GM18511 (cell line): ENCODE measurements at regions not wholly inside any gene's neighbourhood (a gene's known extent, or its start where the extent isn't known, plus 50 kb on each side); places are given as distances from the start of the nearest gene placed in this dataset.

Experiments used
- ATAC-seq: cut with Tn5 transposase; IDR thresholded peaks from one replicate; pipeline ENCODE4 v1.9.1; 2021; ENCODE audit warnings: mild to moderate bottlenecking, moderate library complexity; ENCODE audit not compliant: unreplicated experiment

DNA sequence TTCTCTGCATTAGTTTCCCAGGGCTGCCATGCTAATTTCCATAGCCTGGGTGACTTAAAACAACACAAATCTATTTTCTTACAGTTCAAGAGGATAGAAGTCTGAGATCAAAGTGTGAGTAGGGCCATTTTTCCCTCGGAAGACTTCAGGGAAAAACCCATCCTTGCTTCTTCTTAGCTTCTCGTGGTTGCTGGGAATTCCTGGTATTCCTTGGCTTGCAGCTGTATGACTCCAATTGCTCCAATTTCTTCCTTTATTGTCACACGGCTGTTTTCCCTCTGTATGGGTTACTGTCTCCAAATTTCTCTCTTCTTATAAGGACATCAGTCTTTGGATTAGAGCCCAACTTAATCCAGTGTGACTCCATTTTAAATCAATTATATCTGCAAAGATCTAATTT, 128.4 kb upstream of the JAG1 start:
- no peak for ATAC-seq

DNA sequence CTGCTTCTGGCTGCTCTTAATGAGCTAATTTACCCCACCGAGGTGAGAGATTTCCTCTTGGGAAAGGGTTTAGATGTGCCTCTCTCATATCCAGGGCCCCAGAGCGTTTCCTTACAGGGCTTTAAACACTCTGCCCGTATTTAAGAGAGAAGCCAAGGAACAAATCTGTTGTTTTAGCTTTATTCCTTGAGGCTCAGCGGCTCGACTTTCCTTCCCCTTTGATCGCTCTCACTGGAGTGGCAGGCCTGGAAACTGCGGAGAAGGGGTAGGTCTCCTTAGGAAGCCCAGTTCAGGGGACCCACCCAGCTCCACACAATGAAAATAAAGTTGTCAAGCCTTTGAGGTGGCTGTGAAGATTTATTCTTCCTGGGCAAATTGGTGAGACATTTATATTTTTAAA, 132.0 kb upstream of the JAG1 start:
- no peak for ATAC-seq

GRCh38 chr20:10806539-10806938, 132.7 kb upstream of the JAG1 start:
- no peak for ATAC-seq

DNA sequence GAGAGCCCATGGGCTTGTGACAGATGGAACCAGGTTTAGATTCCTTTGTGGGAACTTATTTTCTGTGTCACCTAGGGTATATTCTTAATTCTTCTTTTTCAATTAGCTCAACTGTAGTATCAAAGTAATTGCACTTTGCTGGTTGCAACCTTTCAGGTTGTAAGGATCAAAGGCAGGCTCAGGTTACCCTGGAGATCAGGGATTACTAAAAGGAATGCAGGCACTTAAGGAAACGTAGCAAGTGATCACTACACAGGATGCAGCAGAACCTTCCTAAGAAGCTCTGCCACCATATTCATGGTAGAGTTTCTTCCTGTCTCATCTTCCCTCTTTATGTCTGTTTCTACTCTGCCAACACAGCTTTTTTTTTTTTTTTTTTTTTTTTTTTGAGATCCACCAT, 133.2 kb upstream of the JAG1 start:
- ATAC-seq, result no peak

DNA sequence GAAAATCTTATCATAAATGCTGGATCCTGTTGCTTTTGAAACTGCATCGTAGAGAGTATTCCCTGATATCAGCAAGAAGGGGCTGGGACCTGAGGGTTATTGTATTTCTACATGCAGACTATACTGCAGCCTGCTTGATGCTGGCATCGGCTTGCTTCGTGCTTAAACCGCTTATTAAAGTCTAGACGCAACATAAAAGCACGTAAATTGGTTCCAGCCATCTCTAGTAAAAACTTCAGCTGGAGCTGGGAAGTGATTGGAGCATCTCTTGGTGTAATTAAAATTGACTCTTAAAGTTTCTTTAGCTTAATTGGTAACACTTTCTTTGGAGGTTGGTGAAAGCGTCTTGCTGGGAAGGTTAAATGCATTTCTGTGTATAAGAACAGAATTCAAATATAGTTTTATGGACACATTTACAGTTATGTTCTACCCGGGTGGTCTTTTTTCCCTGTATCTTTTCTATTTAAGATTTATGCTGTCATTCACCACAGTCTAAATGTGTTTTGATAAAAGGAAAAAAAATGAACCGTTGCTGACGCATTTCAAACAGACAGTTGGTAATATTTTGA, 139.0 kb upstream of the JAG1 start:
- no peak for ATAC-seq

GRCh38 chr20:10823585-10823984, 149.8 kb upstream of the JAG1 start:
- no peak for ATAC-seq

DNA sequence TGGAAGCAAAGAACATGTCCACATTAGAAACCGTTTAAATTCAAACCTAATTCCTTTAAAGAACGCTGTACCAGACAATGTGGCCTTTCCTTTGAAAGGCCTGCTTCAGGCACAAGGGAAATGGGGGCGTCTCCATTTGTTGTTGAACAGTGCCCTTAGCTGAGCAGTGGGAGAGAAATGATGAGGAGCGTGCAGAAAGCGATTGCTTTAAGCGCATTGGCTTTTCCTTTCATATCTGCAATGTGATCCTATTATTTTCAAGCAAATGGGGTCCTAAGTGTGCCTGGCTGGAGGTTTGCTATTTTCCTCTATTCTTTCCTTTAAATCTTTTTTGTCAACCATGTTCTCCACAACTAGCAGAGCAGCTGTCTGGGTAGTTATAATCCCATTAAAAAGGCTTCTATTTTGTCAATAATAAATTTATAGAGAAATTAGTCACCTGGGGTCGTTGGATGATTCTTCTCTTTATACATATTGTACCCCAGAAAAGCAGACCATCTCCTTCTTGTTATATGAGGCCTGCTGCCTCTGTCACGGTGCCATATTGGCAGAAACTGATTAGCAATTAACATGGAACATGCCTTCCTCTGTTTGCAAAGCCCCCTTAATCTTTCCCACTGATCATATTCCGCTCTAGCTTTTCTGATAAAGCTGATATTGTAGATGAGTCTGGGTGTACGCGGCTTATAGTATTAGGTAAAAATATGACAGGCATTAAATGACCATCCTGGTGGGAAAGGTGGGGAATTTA, 151.1 kb upstream of the JAG1 start:
- ATAC-seq, result no peak

GRCh38 chr20:10826111-10826510, 152.3 kb upstream of the JAG1 start:
- no peak for ATAC-seq

GRCh38 chr20:10828180-10828579, 154.4 kb upstream of the JAG1 start:
- ATAC-seq, result no peak

GRCh38 chr20:10832141-10832540, 158.3 kb upstream of the JAG1 start:
- ATAC-seq, result no peak

DNA sequence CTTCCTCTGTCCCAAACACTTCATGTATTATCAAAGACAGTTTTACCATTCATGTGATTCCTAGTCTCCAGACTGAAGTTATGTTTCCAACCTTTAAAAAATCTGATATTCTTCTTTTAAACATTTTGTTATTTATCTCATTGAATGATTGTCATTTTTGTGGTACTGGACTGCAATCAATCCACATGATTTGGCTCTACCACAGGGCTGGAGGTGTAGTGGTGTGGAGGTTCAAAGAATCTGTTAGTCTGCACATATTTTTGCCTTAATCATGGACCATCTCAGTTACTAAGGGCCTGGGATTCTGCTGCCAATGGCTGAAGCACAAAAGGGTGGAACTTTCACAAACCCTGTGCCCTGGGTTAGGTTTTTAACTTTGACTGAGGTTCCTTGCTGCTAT, 164.1 kb upstream of the JAG1 start:
- no peak for ATAC-seq

- no peak for ATAC-seq
These were observed 168.3 kb upstream of the JAG1 start for GRCh38 chr20:10842116-10842515.

- no peak for ATAC-seq
These were observed 169.4 kb upstream of the JAG1 start for GRCh38 chr20:10843146-10843711.

DNA sequence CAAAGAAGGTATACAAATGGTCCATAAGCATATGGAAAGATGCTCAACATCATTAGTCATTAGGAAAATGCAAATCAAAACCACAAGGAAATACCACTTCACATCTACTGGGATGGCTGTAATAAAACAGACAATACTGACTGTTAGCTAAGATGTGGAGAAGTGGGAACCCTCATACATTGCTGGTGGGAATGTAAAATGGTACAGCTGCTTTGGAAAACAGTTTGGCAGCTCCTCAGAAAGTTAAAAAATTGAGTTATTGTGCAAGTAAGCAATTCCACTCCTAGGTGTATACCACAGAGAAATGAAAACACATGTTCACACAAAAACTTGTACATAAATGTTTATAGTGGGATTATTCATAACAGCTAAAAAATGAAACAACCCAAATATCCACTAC, 173.0 kb upstream of the JAG1 start:
- ATAC-seq, result no peak

GRCh38 chr20:10848810-10849370, 175.1 kb upstream of the JAG1 start:
- ATAC-seq, result peak; percentile 81

DNA sequence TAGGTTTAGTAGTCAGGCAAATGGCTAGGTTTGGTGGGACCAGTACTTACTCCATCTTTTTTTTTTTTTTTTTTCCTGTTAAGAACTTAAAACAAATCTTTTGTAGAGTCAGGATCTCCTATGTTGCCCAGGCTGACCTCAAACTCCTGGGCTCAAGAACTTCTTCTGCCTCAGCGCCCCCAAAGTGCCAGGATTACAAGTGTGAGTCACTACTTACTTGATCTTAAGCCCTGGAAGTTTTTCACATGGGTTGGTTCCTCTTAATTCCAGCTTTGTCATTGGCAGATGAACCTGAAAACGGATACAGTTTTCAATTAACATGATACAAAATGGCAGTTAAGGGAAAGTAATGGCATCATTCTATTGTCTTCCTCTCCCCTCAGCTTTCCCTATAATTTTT, 179.4 kb upstream of the JAG1 start:
- ATAC-seq, result no peak

GRCh38 chr20:10853731-10854130, 179.9 kb upstream of the JAG1 start:
- ATAC-seq, result no peak

- ATAC-seq, result no peak
These were observed 181.2 kb upstream of the JAG1 start for GRCh38 chr20:10854976-10855375.

GRCh38 chr20:10855778-10856177, 182.0 kb upstream of the JAG1 start:
- ATAC-seq, result no peak

DNA sequence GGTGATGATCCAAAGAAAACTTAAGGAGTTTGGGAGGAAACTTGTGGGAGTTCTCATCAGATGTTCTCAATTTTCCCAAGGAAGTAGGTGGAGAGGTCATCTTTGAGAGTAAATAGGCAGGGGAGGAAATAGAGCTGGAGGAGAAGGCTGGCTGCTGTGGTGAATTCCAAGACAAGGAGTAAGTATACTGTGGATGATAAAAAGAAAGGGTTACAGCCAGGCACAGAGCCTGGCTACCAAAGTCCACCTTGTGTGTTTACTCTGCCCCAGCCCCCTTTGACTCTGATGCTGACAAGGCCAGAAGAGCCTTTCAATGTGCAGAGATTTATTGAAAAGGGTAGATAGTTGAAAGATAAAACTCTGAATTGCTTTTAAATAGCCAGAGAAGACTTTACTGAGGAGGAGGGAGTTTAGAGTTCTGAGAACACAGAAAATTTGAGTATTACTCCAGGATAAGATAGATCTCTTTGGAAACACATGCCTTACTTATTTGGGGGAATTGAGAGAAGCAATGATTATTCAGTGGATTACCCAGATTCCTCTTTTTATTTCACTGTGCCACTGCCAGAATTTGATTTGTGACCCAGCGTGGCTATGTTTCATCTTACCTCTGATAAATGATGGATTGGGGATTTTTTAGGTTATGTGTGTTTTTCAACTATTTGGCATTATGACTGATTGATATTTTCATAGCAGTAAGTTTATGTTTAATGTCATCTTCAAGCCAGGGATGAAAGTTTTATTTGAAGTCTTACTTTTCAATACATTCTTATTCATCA, 182.6 kb upstream of the JAG1 start:
- ATAC-seq, result no peak

- ATAC-seq, result no peak
These were observed 183.7 kb upstream of the JAG1 start for GRCh38 chr20:10857352-10858070.
